ENCODE measurements at regions not wholly inside any gene's neighbourhood (a gene's known extent, or its start where the extent isn't known, plus 50 kb on each side); places are given as distances from the start of the nearest gene placed in this dataset.

DNA sequence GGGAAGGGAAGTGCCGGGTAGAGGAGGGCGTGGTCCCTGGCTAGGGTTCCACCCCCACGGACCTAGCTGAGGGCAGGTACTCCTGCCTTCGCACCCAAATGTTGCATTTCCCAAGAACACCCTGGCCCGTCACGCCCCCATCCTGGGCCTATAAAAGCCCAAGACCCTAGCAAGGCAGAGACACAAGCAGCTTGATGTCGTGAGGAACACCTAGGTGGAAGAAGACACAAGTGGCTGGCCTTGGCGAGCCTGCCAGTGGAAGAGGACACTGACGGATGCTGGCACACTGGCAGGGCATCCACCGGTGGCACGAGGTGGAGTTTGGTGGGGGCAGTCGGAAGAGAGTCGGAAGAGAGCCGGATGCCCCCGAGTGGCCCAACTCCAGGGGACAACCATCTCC is 244.8 kb upstream of the CTSO start:
- WGBS, 2 donors = 92 to 96% methylated on average over 15 of the region's 15 CpGs
- Histone ChIP-seq H3K4me3 (ENCODE audit: low read depth in 1 of 2, low read length in 2 of 2) (no peak overlapping the region), H3K27ac (ENCODE audit: low read depth in 2 of 2, low read length in 1 of 2) (no peak overlapping the region), H3K27me3 (ENCODE audit: control insufficient read depth in 1 of 2, insufficient read depth in 2 of 2, low read length in 2 of 2) (no peaks in the 10 kb centered on the region), H3K36me3 (ENCODE audit: control insufficient read depth in 2 of 2, insufficient read depth in 2 of 2, low read length in 1 of 2) (no peaks in the 10 kb centered on the region), H3K9me3 (ENCODE audit: control insufficient read depth in 2 of 2, insufficient read depth in 1 of 2, low read depth in 1 of 2, low read length in 1 of 2) (no peaks in the 10 kb centered on the region), H3K4me1 (ENCODE audit: control insufficient read depth in 2 of 2, insufficient read depth in 2 of 2, low read length in 1 of 2) (no peaks in the 10 kb centered on the region)

DNA sequence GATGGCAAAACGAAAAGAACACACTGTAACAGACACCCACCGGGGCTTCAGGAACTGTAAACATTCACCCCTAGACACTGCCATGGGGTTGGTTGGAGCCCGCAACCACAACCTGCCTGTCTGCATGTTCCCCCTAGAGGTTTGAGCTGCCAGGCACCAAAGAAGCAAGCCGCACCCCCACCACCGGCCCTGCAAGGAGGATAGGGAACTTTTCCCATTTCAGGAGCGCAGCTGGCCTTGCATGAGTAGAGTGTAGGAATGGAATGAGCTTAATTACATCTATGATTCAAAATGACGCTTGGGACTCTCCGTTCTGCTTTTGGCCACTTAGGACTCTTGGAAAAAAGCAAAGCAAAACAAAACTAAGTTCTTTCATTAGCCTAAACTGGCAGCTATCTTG is 243.6 kb upstream of the CTSO start:
- Histone ChIP-seq H3K36me3 (ENCODE audit: control insufficient read depth in 2 of 2, insufficient read depth in 2 of 2, low read length in 1 of 2) (no peaks in the 10 kb centered on the region), H3K4me1 (ENCODE audit: control insufficient read depth in 2 of 2, insufficient read depth in 2 of 2, low read length in 1 of 2) (no peaks in the 10 kb centered on the region), H3K27ac (ENCODE audit: low read depth in 2 of 2, low read length in 1 of 2) (no peak overlapping the region), H3K9me3 (ENCODE audit: control insufficient read depth in 2 of 2, insufficient read depth in 1 of 2, low read depth in 1 of 2, low read length in 1 of 2) (no peaks in the 10 kb centered on the region), H3K27me3 (ENCODE audit: control insufficient read depth in 1 of 2, insufficient read depth in 2 of 2, low read length in 2 of 2) (no peaks in the 10 kb centered on the region), H3K4me3 (ENCODE audit: low read depth in 1 of 2, low read length in 2 of 2) (no peak overlapping the region)
- 79 to 80% methylated on average over 8 of the region's 8 CpGs for WGBS, 2 donors

DNA sequence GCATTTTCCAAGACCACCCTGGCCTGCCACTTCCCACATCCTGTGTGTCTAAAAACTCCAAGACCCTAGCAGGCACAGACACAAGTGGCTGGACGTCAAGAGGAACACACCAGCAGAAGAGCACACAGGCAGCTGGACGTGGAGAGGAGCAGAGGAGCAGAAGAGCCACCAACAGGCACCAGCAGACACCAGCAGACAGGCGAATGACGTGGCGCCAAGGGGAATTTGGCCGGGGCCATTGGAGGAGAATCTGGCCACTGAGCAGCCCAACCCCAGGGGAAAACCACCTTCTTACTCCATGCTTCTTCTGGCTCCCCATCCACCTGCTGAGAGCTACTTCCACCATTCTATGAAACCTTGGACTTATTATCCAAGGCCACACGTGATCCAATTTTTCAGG is 243.1 kb upstream of the CTSO start:
- Histone ChIP-seq H3K36me3 (ENCODE audit: control insufficient read depth in 2 of 2, insufficient read depth in 2 of 2, low read length in 1 of 2) (no peaks in the 10 kb centered on the region), H3K4me1 (ENCODE audit: control insufficient read depth in 2 of 2, insufficient read depth in 2 of 2, low read length in 1 of 2) (no peaks in the 10 kb centered on the region), H3K9me3 (ENCODE audit: control insufficient read depth in 2 of 2, insufficient read depth in 1 of 2, low read depth in 1 of 2, low read length in 1 of 2) (no peaks in the 10 kb centered on the region), H3K27me3 (ENCODE audit: control insufficient read depth in 1 of 2, insufficient read depth in 2 of 2, low read length in 2 of 2) (no peaks in the 10 kb centered on the region), H3K4me3 (ENCODE audit: low read depth in 1 of 2, low read length in 2 of 2) (no peak overlapping the region), H3K27ac (ENCODE audit: low read depth in 2 of 2, low read length in 1 of 2) (no peak overlapping the region)
- WGBS, 2 donors = 87 to 90% methylated on average over 7 of the region's 7 CpGs

DNA sequence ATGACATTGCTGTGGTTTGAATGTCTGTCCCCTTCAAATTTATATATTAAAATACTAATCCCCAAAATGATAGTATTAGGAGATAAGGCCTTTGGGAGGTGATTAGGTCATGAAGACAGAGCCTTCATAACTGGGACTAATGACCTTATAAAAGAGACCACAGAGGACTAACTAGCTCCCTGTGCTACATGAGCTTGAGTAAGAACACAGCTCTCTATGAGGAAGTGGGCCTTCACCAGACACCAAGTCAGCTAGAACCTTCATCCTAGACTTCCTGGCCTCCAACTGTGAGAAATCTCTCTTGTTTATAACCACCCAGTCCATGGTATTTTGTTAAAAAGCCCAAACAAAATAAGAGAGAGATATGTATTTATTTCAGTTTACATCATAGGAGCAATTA is 242.2 kb upstream of the CTSO start:
- no peaks in the 10 kb centered on the region for H3K27me3 ChIP-seq (ENCODE audit: control insufficient read depth in 1 of 2, insufficient read depth in 2 of 2, low read length in 2 of 2)
- no peak overlapping the region for H3K4me3 ChIP-seq (ENCODE audit: low read depth in 1 of 2, low read length in 2 of 2)
- no peak overlapping the region for H3K27ac ChIP-seq (ENCODE audit: low read depth in 2 of 2, low read length in 1 of 2)
- H3K36me3 ChIP-seq (ENCODE audit: control insufficient read depth in 2 of 2, insufficient read depth in 2 of 2, low read length in 1 of 2) = no peaks in the 10 kb centered on the region
- H3K9me3 ChIP-seq (ENCODE audit: control insufficient read depth in 2 of 2, insufficient read depth in 1 of 2, low read depth in 1 of 2, low read length in 1 of 2) = no peaks in the 10 kb centered on the region
- H3K4me1 ChIP-seq (ENCODE audit: control insufficient read depth in 2 of 2, insufficient read depth in 2 of 2, low read length in 1 of 2) = no peaks in the 10 kb centered on the region

DNA sequence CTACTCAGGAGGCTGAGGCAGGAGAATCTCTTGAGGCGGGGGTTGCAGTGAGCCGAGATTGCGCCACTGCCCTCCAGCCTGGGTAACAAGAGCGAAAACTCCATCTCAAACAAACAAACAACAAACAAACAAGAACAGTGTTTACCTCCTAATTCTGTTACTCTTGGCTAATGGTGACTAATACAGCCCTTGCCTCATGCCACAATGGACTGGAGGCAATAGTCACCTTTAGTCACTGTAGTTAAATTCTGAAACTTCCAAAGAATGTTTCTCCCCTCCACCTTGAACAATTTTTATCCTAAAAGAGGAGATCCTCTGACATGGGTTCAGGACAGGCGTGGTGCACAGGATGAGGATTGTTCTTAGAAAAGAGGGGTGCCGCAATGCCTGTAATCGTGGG is 241.2 kb upstream of the CTSO start:
- H3K9me3 ChIP-seq (ENCODE audit: control insufficient read depth in 2 of 2, insufficient read depth in 1 of 2, low read depth in 1 of 2, low read length in 1 of 2) = no peaks in the 10 kb centered on the region
- no peak overlapping the region for H3K4me3 ChIP-seq (ENCODE audit: low read depth in 1 of 2, low read length in 2 of 2)
- no peaks in the 10 kb centered on the region for H3K27me3 ChIP-seq (ENCODE audit: control insufficient read depth in 1 of 2, insufficient read depth in 2 of 2, low read length in 2 of 2)
- no peaks in the 10 kb centered on the region for H3K36me3 ChIP-seq (ENCODE audit: control insufficient read depth in 2 of 2, insufficient read depth in 2 of 2, low read length in 1 of 2)
- H3K27ac ChIP-seq (ENCODE audit: low read depth in 2 of 2, low read length in 1 of 2) = no peak overlapping the region
- H3K4me1 ChIP-seq (ENCODE audit: control insufficient read depth in 2 of 2, insufficient read depth in 2 of 2, low read length in 1 of 2) = no peaks in the 10 kb centered on the region
- 85 to 93% methylated on average over 7 of the region's 7 CpGs for WGBS, 2 donors

DNA sequence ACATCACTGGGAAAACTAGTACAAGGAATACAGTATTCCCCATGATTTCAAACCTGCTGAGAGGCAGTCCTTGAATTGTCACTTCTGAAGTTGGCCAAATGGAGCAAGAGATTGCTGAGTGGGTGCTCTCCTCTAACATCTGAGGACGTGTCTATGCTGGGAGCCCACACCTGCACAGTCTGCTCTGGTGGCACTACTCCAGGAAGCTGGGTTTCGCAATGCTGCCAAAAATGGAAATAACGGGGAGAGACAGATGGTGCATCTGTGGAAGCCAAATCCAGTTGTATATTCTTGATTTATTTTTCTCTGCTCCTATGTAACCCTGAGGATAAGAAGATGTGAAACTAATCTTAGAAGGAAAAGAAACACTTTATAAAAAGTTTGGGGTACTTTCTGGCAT is 240.1 kb upstream of the CTSO start:
- H3K27ac ChIP-seq (ENCODE audit: low read depth in 2 of 2, low read length in 1 of 2) = no peak overlapping the region
- no peaks in the 10 kb centered on the region for H3K9me3 ChIP-seq (ENCODE audit: control insufficient read depth in 2 of 2, insufficient read depth in 1 of 2, low read depth in 1 of 2, low read length in 1 of 2)
- H3K4me1 ChIP-seq (ENCODE audit: control insufficient read depth in 2 of 2, insufficient read depth in 2 of 2, low read length in 1 of 2) = no peaks in the 10 kb centered on the region
- 20 to 25% methylated on average over 3 of the region's 3 CpGs for WGBS, 2 donors
- no peak overlapping the region for H3K4me3 ChIP-seq (ENCODE audit: low read depth in 1 of 2, low read length in 2 of 2)
- H3K36me3 ChIP-seq (ENCODE audit: control insufficient read depth in 2 of 2, insufficient read depth in 2 of 2, low read length in 1 of 2) = no peaks in the 10 kb centered on the region
- H3K27me3 ChIP-seq (ENCODE audit: control insufficient read depth in 1 of 2, insufficient read depth in 2 of 2, low read length in 2 of 2) = no peaks in the 10 kb centered on the region

DNA sequence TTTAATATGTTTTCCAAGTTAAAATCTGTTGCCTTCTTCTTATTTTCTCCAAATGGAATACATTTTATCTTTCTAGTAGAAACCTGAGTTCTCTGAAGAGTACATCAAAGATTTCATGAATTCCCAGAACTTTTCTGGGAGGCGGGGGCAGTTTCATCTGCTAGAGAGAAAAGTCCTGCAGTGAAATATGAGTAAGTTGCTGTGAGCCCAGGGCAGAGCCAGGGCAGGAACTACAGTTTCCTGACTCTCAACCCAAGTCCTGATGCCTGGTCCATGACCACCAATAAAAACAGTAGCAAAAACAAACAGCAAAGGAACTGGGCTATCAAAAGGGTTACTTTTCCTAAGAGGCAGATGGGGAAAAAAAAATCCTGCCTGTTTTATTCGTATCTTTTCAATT is 239.4 kb upstream of the CTSO start:
- Histone ChIP-seq H3K4me3 (ENCODE audit: low read depth in 1 of 2, low read length in 2 of 2) (no peak overlapping the region), H3K27me3 (ENCODE audit: control insufficient read depth in 1 of 2, insufficient read depth in 2 of 2, low read length in 2 of 2) (no peaks in the 10 kb centered on the region), H3K9me3 (ENCODE audit: control insufficient read depth in 2 of 2, insufficient read depth in 1 of 2, low read depth in 1 of 2, low read length in 1 of 2) (no peaks in the 10 kb centered on the region), H3K4me1 (ENCODE audit: control insufficient read depth in 2 of 2, insufficient read depth in 2 of 2, low read length in 1 of 2) (no peaks in the 10 kb centered on the region), H3K27ac (ENCODE audit: low read depth in 2 of 2, low read length in 1 of 2) (no peak overlapping the region), H3K36me3 (ENCODE audit: control insufficient read depth in 2 of 2, insufficient read depth in 2 of 2, low read length in 1 of 2) (no peaks in the 10 kb centered on the region)
- 67 to 81% methylated on average over 2 of the region's 2 CpGs for WGBS, 2 donors

DNA sequence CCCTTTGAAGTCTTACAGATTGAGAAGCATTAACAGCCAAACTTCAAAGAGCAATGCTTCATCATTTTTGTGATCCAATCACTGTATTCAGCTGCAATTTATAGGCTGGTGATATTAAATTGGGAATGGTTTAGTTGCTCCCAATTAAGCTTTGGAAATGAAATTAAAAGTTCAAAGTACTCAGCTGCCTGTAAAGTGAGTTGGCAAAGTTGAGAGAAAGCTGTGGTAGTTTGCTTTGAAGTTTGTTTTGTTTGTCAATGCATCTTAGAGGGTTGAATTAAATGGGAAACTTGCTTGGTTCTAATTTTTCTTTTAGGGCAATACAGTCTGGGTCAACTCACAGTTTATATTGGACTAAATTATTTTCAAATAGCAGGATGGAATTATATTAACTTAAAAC is 238.4 kb upstream of the CTSO start:
- Histone ChIP-seq H3K4me3 (ENCODE audit: low read depth in 1 of 2, low read length in 2 of 2) (no peak overlapping the region), H3K36me3 (ENCODE audit: control insufficient read depth in 2 of 2, insufficient read depth in 2 of 2, low read length in 1 of 2) (no peaks in the 10 kb centered on the region), H3K27me3 (ENCODE audit: control insufficient read depth in 1 of 2, insufficient read depth in 2 of 2, low read length in 2 of 2) (no peaks in the 10 kb centered on the region), H3K27ac (ENCODE audit: low read depth in 2 of 2, low read length in 1 of 2) (no peak overlapping the region), H3K4me1 (ENCODE audit: control insufficient read depth in 2 of 2, insufficient read depth in 2 of 2, low read length in 1 of 2) (no peaks in the 10 kb centered on the region), H3K9me3 (ENCODE audit: control insufficient read depth in 2 of 2, insufficient read depth in 1 of 2, low read depth in 1 of 2, low read length in 1 of 2) (no peaks in the 10 kb centered on the region)

DNA sequence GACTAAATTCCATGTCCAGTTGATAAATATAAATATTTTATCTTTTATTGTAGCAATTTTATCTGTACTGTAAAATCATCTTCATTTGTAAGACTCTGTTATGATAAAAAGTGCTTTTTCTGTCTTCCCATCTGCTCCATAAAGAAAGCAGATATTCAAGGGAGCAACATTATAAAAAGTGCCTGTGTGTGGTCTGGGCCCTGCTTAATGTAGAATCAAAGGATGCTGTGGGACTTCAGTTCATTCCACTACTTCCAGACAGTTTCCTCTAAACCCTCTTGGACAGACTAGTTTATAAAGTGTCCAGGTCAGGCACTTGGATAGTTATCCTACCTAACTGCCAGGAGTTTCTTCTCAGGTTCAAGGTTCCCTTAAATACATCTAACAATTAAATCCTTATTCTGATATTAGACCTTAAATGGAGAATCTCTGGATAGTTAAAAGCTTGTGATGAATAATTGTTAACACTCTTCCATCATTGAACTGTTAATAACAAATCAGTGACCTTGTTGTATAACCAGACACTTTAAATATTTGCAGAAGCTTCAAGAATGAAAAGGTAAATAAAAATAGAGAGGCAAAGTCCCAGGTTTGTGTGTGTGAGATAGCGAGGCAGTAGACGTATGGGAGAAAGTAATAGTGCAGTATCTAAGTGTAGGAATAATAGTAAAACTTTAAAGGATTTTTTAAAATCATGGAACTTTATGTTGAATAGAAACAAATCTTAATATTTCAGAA is 237.5 kb upstream of the CTSO start:
- WGBS, 2 donors = 76 to 92% methylated on average over 2 of the region's 2 CpGs

DNA sequence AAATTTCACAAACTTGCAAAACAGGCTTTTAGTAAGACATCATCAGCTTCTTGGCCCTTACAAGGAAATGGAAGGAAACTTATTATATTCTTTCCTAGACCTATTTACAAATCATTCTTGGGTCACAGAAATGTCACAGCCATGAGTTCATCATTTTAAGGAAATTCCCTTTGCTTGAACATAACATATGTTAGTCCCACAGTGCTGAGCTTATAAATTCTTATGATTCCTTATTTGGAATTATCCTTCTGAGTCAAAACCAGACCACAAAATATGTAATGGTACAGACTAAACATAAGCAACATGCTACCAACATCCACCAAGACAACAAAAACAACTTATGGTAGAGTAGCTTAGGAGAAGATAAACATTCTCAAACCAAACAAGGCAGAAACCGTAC is 236.9 kb upstream of the CTSO start:
- H3K4me3 ChIP-seq (ENCODE audit: low read depth in 1 of 2, low read length in 2 of 2) = no peak overlapping the region
- no peaks in the 10 kb centered on the region for H3K9me3 ChIP-seq (ENCODE audit: control insufficient read depth in 2 of 2, insufficient read depth in 1 of 2, low read depth in 1 of 2, low read length in 1 of 2)
- H3K4me1 ChIP-seq (ENCODE audit: control insufficient read depth in 2 of 2, insufficient read depth in 2 of 2, low read length in 1 of 2) = no peaks in the 10 kb centered on the region
- WGBS, 2 donors = 81 to 90% methylated on average over 1 of the region's 1 CpG
- H3K27ac ChIP-seq (ENCODE audit: low read depth in 2 of 2, low read length in 1 of 2) = no peak overlapping the region
- H3K36me3 ChIP-seq (ENCODE audit: control insufficient read depth in 2 of 2, insufficient read depth in 2 of 2, low read length in 1 of 2) = no peaks in the 10 kb centered on the region
- H3K27me3 ChIP-seq (ENCODE audit: control insufficient read depth in 1 of 2, insufficient read depth in 2 of 2, low read length in 2 of 2) = no peaks in the 10 kb centered on the region

More for the DNA sequence above, 237.5 kb upstream of the CTSO start:
- no peaks in the 10 kb centered on the region for H3K9me3 ChIP-seq (ENCODE audit: control insufficient read depth in 2 of 2, insufficient read depth in 1 of 2, low read depth in 1 of 2, low read length in 1 of 2)
- H3K4me3 ChIP-seq (ENCODE audit: low read depth in 1 of 2, low read length in 2 of 2) = no peak overlapping the region
- no peaks in the 10 kb centered on the region for H3K27me3 ChIP-seq (ENCODE audit: control insufficient read depth in 1 of 2, insufficient read depth in 2 of 2, low read length in 2 of 2)
- no peak overlapping the region for H3K27ac ChIP-seq (ENCODE audit: low read depth in 2 of 2, low read length in 1 of 2)
- no peaks in the 10 kb centered on the region for H3K36me3 ChIP-seq (ENCODE audit: control insufficient read depth in 2 of 2, insufficient read depth in 2 of 2, low read length in 1 of 2)
- no peaks in the 10 kb centered on the region for H3K4me1 ChIP-seq (ENCODE audit: control insufficient read depth in 2 of 2, insufficient read depth in 2 of 2, low read length in 1 of 2)
